GM12874 (cell line): ENCODE measurements at regions not wholly inside any gene's neighbourhood (a gene's known extent, or its start where the extent isn't known, plus 50 kb on each side); places are given as distances from the start of the nearest gene placed in this dataset.

Source experiments
- TF ChIP-seq, protein P1 (sequence below): IDR thresholded peaks from 2 replicates; pipeline ENCODE4 v1.5.1; 2011; ENCODE audit warnings: low read depth, mild to moderate bottlenecking, control low read depth, low read length, moderate library complexity; ENCODE audit not compliant: insufficient read depth

DNA sequence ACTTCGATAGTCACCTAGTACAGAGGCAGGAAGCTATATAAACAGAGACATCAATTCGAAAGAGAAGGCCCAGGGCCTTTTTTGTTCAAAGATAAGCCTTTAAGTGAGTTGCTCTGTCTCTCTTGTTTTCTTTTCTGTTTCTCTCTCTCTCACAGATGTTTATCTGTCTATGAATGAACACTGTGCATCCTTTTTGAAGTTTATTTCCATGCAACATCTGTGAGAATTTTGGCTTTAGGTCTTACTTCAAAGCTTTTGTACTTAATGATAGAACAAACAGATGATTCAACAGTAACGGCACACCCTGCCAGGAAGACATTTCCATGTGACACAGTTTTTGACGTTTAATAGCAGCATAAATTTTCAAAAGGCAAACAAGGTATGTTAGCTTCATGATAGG is 1413.1 kb upstream of the CDH6 start:
- TF ChIP-seq, protein P1, sequence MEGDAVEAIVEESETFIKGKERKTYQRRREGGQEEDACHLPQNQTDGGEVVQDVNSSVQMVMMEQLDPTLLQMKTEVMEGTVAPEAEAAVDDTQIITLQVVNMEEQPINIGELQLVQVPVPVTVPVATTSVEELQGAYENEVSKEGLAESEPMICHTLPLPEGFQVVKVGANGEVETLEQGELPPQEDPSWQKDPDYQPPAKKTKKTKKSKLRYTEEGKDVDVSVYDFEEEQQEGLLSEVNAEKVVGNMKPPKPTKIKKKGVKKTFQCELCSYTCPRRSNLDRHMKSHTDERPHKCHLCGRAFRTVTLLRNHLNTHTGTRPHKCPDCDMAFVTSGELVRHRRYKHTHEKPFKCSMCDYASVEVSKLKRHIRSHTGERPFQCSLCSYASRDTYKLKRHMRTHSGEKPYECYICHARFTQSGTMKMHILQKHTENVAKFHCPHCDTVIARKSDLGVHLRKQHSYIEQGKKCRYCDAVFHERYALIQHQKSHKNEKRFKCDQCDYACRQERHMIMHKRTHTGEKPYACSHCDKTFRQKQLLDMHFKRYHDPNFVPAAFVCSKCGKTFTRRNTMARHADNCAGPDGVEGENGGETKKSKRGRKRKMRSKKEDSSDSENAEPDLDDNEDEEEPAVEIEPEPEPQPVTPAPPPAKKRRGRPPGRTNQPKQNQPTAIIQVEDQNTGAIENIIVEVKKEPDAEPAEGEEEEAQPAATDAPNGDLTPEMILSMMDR: no peak

DNA sequence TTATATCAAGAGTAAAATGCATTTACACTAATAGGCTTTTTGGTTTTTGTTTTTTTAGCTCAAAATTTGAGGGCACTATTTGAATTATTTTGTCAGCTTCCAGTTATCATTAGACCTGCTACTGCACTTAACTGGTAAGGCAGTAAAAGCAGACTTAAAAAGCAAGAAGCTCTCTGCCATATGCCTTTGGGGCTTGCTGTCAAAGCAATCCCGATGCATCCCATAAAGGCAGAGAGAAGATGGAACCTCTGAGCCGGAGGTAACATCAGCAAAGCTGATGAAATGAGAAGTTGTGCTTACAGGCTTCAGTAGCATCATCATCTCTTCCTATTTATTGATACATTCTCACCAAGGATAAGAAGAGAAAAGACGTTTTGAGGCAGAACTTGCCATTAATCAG is 1414.3 kb upstream of the CDH6 start:
- TF ChIP-seq, protein P1: no peak

DNA sequence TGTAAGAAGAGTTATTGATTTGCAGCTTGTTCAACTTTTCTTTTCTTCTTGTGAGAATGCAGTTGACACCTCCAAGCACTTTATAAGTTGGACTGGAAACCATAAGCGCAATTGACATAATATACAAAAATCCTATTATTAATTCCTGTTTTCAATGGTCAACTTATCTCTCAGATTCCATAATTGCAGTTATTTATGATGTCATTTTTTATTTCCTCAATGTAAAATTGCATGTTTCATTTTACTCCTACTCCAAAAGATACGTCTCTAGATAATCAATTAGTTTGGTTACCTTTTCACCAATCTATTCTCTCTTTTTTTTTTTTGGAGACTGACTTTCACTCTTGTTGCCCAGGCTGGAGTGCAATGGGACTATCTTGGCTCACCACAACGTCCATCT is 1416.1 kb upstream of the CDH6 start:
- TF ChIP-seq, protein P1: no peak

DNA sequence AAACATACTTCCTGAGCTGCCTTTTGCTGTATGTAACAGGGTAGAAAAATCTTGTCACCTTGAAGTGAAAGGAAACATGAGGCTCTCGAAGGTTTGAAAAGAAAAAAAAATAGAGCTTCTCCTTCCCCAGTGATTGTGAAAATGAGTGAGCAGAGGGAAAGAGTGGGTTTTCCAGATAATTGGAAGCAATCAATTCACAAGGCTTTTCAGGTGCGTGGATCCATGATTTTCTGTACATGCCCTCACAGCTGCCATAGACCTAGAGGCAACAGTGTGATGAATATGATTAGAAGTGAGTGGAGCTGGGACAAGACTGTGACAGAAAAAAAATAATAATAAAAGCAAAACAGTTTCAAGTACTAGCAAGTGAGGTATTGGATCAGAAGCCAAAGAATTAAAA is 1422.5 kb upstream of the CDH6 start:
- TF ChIP-seq, protein P1: no peak

DNA sequence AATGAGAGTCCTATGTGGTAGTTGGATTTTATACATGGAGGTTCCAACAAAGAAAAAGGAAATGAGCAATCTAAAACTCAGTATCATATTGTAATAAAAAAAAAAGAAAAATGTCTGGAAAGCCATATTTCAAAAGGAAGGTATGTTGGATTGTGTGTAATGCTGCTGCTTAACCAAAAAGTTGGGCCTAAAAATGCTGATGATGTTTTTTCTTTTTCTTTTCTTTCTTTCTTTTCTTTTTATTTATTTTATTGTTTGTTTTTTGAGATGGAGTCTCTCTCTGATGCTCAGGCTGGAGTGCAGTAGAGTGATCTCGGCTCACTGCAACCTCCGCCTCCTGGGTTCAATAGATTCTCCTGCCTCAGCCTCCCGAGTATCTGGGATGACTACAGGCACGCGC is 1424.0 kb upstream of the CDH6 start:
- TF ChIP-seq, protein P1: no peak

DNA sequence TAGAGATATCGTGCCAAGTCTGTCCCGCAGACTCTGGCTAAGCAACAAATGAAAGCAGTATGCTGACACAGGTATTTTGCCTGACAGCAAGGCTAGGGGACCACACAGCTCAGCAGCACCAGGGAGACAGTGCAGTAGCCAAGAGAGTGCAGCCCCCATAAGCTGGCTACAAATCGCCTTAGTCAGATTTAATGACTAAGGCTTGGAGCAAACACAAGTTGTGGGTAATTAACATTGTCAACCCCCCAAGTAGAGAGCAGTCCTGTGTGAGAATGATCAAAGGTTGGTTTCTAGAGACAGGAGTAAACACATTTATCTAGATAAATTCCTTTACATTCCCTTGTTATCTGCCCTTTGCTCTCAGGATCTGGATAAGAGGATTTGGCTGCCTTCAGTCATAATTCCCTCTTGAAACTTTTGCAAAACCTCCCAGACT is 1434.5 kb upstream of the CDH6 start:
- TF ChIP-seq, protein P1: no peak

DNA sequence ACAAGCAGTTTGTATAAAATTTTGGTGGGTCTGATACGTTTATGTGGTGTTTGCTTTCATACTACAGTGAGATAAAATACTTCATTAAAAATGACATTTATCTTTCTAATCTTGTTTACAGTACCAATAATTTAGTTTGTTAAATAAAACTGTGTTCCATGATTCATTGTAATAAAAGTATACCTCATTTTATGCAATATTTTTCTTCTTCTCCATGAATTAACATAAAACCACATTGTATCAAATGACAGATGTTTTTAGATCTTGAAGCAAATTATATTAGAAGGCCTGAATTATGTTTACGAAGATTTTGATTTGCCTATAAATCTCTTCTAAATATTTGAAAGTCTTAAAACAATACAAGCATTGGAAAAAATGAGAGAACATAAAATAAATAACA is 1443.0 kb upstream of the CDH6 start:
- TF ChIP-seq, protein P1: no peak

DNA sequence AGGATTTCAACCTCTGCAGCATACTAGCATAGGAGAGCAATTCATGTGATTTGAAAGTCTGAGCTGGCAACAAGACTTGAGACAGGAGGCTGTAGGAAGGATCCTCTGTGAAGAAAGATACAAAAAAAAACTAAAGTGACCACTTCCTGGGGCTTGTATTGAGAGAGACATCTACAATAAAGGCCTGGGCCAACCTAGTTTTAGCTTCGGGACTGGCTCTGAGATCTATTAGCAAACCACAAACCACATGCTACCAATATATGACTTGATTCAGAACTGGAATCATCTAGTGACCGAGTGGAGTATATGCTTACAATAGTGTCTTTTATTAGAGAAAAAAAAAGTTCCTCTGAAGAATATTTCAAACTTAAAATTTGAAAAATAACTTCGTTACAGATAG is 1448.9 kb upstream of the CDH6 start:
- TF ChIP-seq, protein P1: no peak
